K562 (cell line): ENCODE measurements at regions not wholly inside any gene's neighbourhood (a gene's known extent, or its start where the extent isn't known, plus 50 kb on each side); places are given as distances from the start of the nearest gene placed in this dataset.
A peak's percentile ranks its signal among the peaks of the same experiment; 100 is the strongest.

Source experiments
- ARID1B ChIP-seq: fragments of 450-650 bp; IDR thresholded peaks from 2 replicates; pipeline ENCODE4 v1.6.1; 2016; ENCODE audit warnings: antibody characterized with exemption, mild to moderate bottlenecking, inconsistent platforms
- ATF1 ChIP-seq, 2 experiments: fragments of 450-650 bp in 1 of 2; IDR thresholded peaks; 2 replicates each; pipeline ENCODE4 v1.6.1; 2016; ENCODE audit warnings: missing compliant biosample characterization in 1 of 2, missing genetic modification characterization in 1 of 2
- BHLHE40 ChIP-seq: IDR thresholded peaks from 2 replicates; pipeline ENCODE4 v1.6.1; 2011; ENCODE audit warnings: low read length, improper control_type of control experiment
- BRD4 ChIP-seq: fragments of 200-600 bp; sonication (generic); IDR thresholded peaks from 2 replicates; pipeline ENCODE4 v1.6.1; 2017; ENCODE audit warnings: inconsistent platforms
- CEBPG ChIP-seq, 3 experiments: fragments of 200-800 bp in 1 of 3; sonication (Bioruptor generic) in 1 of 3; sonication (generic) in 1 of 3; formaldehyde crosslinking in 1 of 3; IDR thresholded peaks in 2 of 3; conservative IDR thresholded peaks in 1 of 3; 2 replicates each; pipeline versions ENCODE4 v1.6.1 to v1.8.0; 2016 to 2022; ENCODE audit warnings: missing compliant biosample characterization in 2 of 3, missing genetic modification characterization in 2 of 3, mild to moderate bottlenecking in 1 of 3, missing genetic modification reagents in 1 of 3
- CXXC5 ChIP-seq: fragments of 250-450 bp; sonication (Bioruptor Pico); IDR thresholded peaks from 2 replicates; pipeline ENCODE4 v1.8.0; 2022; ENCODE audit warnings: inconsistent platforms, mild to moderate bottlenecking, moderate library complexity
- JUN ChIP-seq, 2 experiments: sonication (generic) in 1 of 2; formaldehyde crosslinking in 1 of 2; IDR thresholded peaks; 2 replicates each; pipeline versions ENCODE4 v1.6.1 to v1.8.0; 2012 to 2022; ENCODE audit warnings: borderline replicate concordance in 2 of 2, mild to moderate bottlenecking in 2 of 2, improper control_type of control experiment in 1 of 2, low read depth in 1 of 2, low read length in 1 of 2, missing genetic modification reagents in 1 of 2
- JUND ChIP-seq, 2 experiments: IDR thresholded peaks; 2 replicates in 1 of 2; 3 replicates in 1 of 2; pipeline ENCODE4 v1.6.1; 2011; ENCODE audit warnings: borderline replicate concordance in 2 of 2, low read depth in 2 of 2, low read length in 2 of 2, improper control_type of control experiment in 1 of 2, missing biosample characterization in 1 of 2, missing genetic modification characterization in 1 of 2, missing genetic modification reagents in 1 of 2
- L3MBTL2 ChIP-seq: fragments of 450-650 bp; IDR thresholded peaks from 2 replicates; pipeline ENCODE4 v1.6.1; 2016; ENCODE audit warnings: mild to moderate bottlenecking, moderate library complexity
- NFRKB ChIP-seq: fragments of 450-650 bp; IDR thresholded peaks from 2 replicates; pipeline ENCODE4 v1.6.1; 2016; ENCODE audit warnings: low read depth
- NR2C1 ChIP-seq, 2 experiments: fragments of 450-650 bp; IDR thresholded peaks; 2 replicates each; pipeline ENCODE4 v1.6.1; 2017; ENCODE audit warnings: mild to moderate bottlenecking in 2 of 2, antibody characterized with exemption in 1 of 2, inconsistent platforms in 1 of 2, missing compliant biosample characterization in 1 of 2, missing genetic modification characterization in 1 of 2
- PYGO2 ChIP-seq: fragments of 450-650 bp; IDR thresholded peaks from 2 replicates; pipeline ENCODE4 v1.6.1; 2016; ENCODE audit warnings: mild to moderate bottlenecking, missing genetic modification characterization, moderate library complexity, missing compliant biosample characterization
- SMAD4 ChIP-seq: fragments of 250-450 bp; sonication (Bioruptor Pico); conservative IDR thresholded peaks from 2 replicates; pipeline ENCODE4 v1.8.0; 2021; ENCODE audit warnings: inconsistent platforms, mild to moderate bottlenecking, moderate library complexity
- TAF9B ChIP-seq: fragments of 450-650 bp; IDR thresholded peaks from 2 replicates; pipeline ENCODE4 v1.6.1; 2018; ENCODE audit warnings: mild to moderate bottlenecking; ENCODE audit not compliant: partially characterized antibody
- TRIM24 ChIP-seq, 2 experiments: fragments of 450-650 bp; IDR thresholded peaks; 2 replicates each; pipeline ENCODE4 v1.6.1; 2016
- ZNF766 ChIP-seq: fragments of 200-800 bp; sonication (Bioruptor generic); conservative IDR thresholded peaks from 2 replicates; pipeline ENCODE4 v1.6.1; 2016; ENCODE audit warnings: missing genetic modification characterization, missing compliant biosample characterization
- ZZZ3 ChIP-seq: fragments of 450-650 bp; IDR thresholded peaks from 2 replicates; pipeline ENCODE4 v1.6.1; 2016; ENCODE audit warnings: antibody characterized with exemption, mild to moderate bottlenecking, moderate library complexity
- TF ChIP-seq, protein P1 (sequence below): IDR thresholded peaks from 2 replicates; pipeline ENCODE4 v1.6.1; 2011; ENCODE audit warnings: borderline replicate concordance, low read depth, mild to moderate bottlenecking, moderate library complexity, low read length; ENCODE audit not compliant: insufficient read depth, poor library complexity, severe bottlenecking
- TF ChIP-seq, protein P2 (sequence below), 2 experiments: fragments of 450-650 bp in 1 of 2; sonication (generic) in 1 of 2; formaldehyde crosslinking in 1 of 2; IDR thresholded peaks in 1 of 2; conservative IDR thresholded peaks in 1 of 2; 2 replicates each; pipeline versions ENCODE4 v1.6.1 to v1.8.1; 2016 to 2023; ENCODE audit warnings: mild to moderate bottlenecking in 2 of 2, moderate library complexity in 2 of 2, inconsistent platforms in 1 of 2, missing genetic modification reagents in 1 of 2
- TF ChIP-seq, protein P3 (sequence below): fragments of 450-650 bp; conservative IDR thresholded peaks from 2 replicates; pipeline ENCODE4 v1.6.1; 2016; ENCODE audit warnings: missing genetic modification characterization, low read depth, mild to moderate bottlenecking, missing compliant biosample characterization, moderate library complexity
- TF ChIP-seq, protein P4 (sequence below): fragments of 250-450 bp; sonication (Bioruptor Pico); IDR thresholded peaks from 2 replicates; pipeline ENCODE4 v1.6.1; 2021; ENCODE audit warnings: mild to moderate bottlenecking

DNA sequence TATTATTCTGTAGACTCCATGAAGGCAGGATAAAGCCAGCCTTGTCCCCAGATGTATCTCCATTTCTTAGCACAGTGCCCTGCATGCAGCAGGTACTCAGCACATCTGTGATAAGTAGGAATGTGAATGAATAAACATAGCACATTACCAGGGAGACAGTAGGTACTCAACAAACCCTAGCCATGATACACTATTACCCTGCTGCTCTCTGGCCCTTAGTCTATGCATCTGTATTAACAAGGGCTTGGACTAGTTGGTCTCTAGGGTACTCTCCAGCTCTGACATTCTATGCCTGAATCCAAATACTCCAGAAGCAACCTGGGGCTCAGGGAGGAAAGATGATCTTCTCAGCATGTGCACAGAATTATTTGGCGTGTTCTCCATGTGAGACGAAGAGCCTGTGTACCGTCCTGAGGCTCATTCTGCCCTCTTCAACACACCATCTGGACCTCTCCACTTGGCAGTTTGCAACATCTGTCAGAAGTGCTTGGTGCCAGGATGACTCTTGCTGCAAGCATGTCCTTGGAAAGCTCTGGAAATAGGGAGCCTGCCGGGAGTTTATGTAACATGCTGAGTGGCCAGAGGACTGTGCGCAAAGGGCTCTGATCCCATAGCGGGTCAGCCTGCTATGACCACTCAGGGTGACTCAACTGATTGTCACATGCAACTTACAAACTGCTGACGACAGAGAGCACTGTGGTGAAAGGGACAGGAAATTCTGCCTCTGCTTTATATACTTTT is 228.2 kb upstream of the USP24 start (continued):
- TF ChIP-seq NR2C1 (IDR thresholded peaks at IDR 0.05) (no peak), NR2C1 (tag; IDR thresholded peaks at IDR 0.05) (no peak), L3MBTL2 (peak; percentile 65; the same call in 1 of the 2 replicates), BHLHE40 (peak; percentile 44; the same call in 1 of the 2 replicates), ZZZ3 (no peak), ZNF766 (peak; percentile 52; the same call in 1 of the 2 replicates), JUND (IDR thresholded peaks at IDR 0.05; ENCODE audit: borderline replicate concordance, low read depth, low read length) (peak; percentile 81), JUND (tag; IDR thresholded peaks at IDR 0.05; ENCODE audit: borderline replicate concordance, low read depth, low read length) (peak; percentile 45; the same call in 1 of the 3 replicates), SMAD4 (CRISPR knock-in tag) (0 out of 2 replicates have a peak, but pooled peaks have one; percentile 33), PYGO2 (tag) (no peak), ARID1B (peak; percentile 31; the same call in 1 of the 2 replicates), TAF9B (no peak), ATF1 (CRISPR knock-in tag; IDR thresholded peaks at IDR 0.05) (no peak), ATF1 (tag; IDR thresholded peaks at IDR 0.05) (0 out of 2 replicates have a peak, but pooled peaks have one; percentile 33), BRD4 (no peak), CXXC5 (CRISPR knock-in tag) (no peak), JUN (IDR thresholded peaks at IDR 0.05; ENCODE audit: borderline replicate concordance, low read depth, low read length) (peak; percentile 77; the same call in 1 of the 2 replicates), JUN (CRISPR knock-in tag; IDR thresholded peaks at IDR 0.05; ENCODE audit: borderline replicate concordance) (no peak), NFRKB (no peak), CEBPG (CRISPR knock-in tag; IDR thresholded peaks at IDR 0.05) (no peak), CEBPG (tag; conservative IDR thresholded peaks at IDR 0.05 in 1 of 2, IDR thresholded peaks at IDR 0.05 in 1 of 2) (peak in 1 of 2 experiments; percentile 26; a peak in 1 of 4 replicates), TRIM24 (IDR thresholded peaks at IDR 0.05) (peak in 1 of 2 experiments; percentile 44; a peak in 1 of 4 replicates)
- TF ChIP-seq, protein P1, sequence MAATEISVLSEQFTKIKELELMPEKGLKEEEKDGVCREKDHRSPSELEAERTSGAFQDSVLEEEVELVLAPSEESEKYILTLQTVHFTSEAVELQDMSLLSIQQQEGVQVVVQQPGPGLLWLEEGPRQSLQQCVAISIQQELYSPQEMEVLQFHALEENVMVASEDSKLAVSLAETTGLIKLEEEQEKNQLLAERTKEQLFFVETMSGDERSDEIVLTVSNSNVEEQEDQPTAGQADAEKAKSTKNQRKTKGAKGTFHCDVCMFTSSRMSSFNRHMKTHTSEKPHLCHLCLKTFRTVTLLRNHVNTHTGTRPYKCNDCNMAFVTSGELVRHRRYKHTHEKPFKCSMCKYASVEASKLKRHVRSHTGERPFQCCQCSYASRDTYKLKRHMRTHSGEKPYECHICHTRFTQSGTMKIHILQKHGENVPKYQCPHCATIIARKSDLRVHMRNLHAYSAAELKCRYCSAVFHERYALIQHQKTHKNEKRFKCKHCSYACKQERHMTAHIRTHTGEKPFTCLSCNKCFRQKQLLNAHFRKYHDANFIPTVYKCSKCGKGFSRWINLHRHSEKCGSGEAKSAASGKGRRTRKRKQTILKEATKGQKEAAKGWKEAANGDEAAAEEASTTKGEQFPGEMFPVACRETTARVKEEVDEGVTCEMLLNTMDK = no peak
- TF ChIP-seq, protein P2, sequence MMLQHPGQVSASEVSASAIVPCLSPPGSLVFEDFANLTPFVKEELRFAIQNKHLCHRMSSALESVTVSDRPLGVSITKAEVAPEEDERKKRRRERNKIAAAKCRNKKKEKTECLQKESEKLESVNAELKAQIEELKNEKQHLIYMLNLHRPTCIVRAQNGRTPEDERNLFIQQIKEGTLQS (IDR thresholded peaks at IDR 0.05) = peak; percentile 85
- TF ChIP-seq, protein P2 (CRISPR knock-in tag; conservative IDR thresholded peaks at IDR 0.05) = no peak
- TF ChIP-seq, protein P3, sequence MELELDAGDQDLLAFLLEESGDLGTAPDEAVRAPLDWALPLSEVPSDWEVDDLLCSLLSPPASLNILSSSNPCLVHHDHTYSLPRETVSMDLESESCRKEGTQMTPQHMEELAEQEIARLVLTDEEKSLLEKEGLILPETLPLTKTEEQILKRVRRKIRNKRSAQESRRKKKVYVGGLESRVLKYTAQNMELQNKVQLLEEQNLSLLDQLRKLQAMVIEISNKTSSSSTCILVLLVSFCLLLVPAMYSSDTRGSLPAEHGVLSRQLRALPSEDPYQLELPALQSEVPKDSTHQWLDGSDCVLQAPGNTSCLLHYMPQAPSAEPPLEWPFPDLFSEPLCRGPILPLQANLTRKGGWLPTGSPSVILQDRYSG = no peak
- TF ChIP-seq, protein P4, sequence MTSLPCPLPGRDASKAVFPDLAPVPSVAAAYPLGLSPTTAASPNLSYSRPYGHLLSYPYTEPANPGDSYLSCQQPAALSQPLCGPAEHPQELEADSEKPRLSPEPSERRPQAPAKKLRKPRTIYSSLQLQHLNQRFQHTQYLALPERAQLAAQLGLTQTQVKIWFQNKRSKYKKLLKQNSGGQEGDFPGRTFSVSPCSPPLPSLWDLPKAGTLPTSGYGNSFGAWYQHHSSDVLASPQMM (CRISPR knock-in tag) = no peak
